ENCODE measurements at regions not wholly inside any gene's neighbourhood (a gene's known extent, or its start where the extent isn't known, plus 50 kb on each side); places are given as distances from the start of the nearest gene placed in this dataset.
"Not testable (repeated sequence)": the region's sequence is repeated elsewhere in the genome, so short reads cannot be mapped to it uniquely, and the experiment has no call there.

GRCh38 chr6:44002067-44002592 is 125.1 kb downstream of the MRPL14 start:
- 4% methylated on average over 37 of the region's 37 CpGs for WGBS
- peak overlapping the region in 1 of 2 donors; percentile 21 for H3K4me3 ChIP-seq
- peaks cover 2% of the 10 kb centered on the region for H3K27me3 ChIP-seq (replicated peaks; ENCODE audit: insufficient read depth)
- no peaks in the 10 kb centered on the region for H3K36me3 ChIP-seq
- H3K27ac ChIP-seq: no peak overlapping the region
- intact Hi-C loops (cut with DNase I): loop anchor here (5.0 kb wide), 1 partner anchor 230 kb away; the partner anchor contains the start of gene VEGFA
- DNase-seq (ENCODE audit: low spot score): no peak
- no peaks in the 10 kb centered on the region for H3K9me3 ChIP-seq
- TF ChIP-seq POLR2A (IDR thresholded peaks at IDR 0.05): no peak
- TF ChIP-seq CTCF (IDR thresholded peaks at IDR 0.05): no peak
- no peak for TF ChIP-seq POLR2AphosphoS5 (IDR thresholded peaks at IDR 0.05)
- H3K4me1 ChIP-seq (replicated peaks): peaks cover 5% of the 10 kb centered on the region

DNA sequence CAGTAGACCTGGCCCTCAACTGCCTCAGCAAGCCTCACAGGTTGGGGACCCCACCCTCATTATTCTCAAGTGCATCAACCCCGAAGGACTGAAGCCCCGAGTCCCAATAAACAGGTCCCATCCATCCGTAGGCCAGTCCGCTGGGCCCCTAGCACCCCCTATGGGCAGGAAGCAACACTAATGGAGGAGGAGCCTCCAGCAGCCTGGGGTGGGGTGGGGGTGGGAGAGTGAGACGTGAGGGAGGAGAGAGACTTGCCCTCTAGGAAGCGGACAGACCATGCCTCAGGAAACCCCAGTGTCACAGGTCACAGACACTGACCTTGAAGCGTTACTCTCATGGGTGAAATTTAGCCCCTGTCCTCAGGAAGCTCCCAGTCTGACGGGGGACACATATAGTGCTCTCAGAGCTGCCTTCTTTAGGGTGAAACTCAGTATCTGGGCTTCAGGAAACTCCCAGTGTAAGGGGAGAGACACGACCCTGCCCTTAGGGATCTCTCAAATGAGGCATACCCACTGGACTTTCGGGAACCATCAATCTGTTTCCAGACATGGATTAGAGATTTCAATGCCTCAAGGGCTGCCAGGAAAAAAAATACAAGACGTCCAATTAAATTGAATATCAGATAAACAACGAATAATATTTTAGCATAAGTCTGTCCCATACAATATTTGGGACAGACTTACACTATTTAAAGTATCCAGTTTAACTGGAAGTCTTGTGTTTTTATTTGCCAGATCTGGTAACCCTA is 125.8 kb downstream of the MRPL14 start:
- peaks cover 2% of the 10 kb centered on the region for H3K27me3 ChIP-seq (replicated peaks; ENCODE audit: insufficient read depth)
- DNase-seq (ENCODE audit: low spot score): no peak
- no peaks in the 10 kb centered on the region for H3K36me3 ChIP-seq
- WGBS: 63% methylated on average over 12 of the region's 12 CpGs
- H3K9me3 ChIP-seq: no peaks in the 10 kb centered on the region
- peaks cover 5% of the 10 kb centered on the region for H3K4me1 ChIP-seq (replicated peaks)
- H3K4me3 ChIP-seq: no peak overlapping the region
- no peak overlapping the region for H3K27ac ChIP-seq
- intact Hi-C loops (cut with DNase I): loop anchor here (5.0 kb wide), 1 partner anchor 229 kb away; the partner anchor contains the start of gene VEGFA
- TF ChIP-seq CTCF (IDR thresholded peaks at IDR 0.05) (no peak), POLR2A (IDR thresholded peaks at IDR 0.05) (no peak), POLR2AphosphoS5 (IDR thresholded peaks at IDR 0.05) (no peak)

DNA sequence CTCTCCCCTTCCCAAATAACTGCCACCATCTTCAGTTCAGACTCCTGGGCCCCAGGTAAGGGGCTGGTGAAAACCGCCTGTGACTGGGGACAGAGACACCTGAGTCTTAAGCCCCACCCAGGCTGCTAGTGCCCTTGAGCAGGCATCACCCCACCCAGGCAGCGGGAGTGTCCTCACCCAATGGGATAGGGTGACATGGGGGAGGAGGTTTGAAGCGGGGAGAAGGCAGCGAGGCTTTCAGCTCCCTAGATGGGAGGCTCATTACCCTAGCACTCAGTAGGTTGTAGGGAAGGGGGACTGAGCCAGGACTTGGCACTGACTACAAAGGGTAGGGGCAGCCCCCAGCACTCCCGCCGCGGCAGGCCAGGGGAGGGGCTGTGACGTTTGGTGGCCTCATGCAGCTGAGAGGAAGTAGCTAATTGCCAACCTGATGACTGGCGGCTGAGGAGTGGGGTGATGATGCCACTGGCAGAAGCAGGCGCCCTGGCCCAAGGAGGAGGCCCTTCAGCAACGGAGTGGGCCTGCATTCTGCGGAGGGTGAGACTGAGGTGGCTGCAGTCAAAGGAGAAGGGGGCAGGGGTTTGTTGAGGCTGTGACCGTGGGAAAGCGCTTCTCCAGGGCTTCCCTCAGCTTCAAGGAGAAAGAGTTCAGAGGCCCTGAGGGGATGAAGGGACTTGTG is 126.9 kb downstream of the MRPL14 start:
- WGBS: 63% methylated on average over 14 of the region's 14 CpGs
- TF ChIP-seq CTCF (IDR thresholded peaks at IDR 0.05) (no peak), POLR2AphosphoS5 (IDR thresholded peaks at IDR 0.05) (no peak), POLR2A (IDR thresholded peaks at IDR 0.05) (no peak)
- intact Hi-C loops (cut with DNase I): loop anchor here (5.0 kb wide), 1 partner anchor 228 kb away; the partner anchor contains the start of gene VEGFA
- no peaks in the 10 kb centered on the region for H3K9me3 ChIP-seq
- no peaks in the 10 kb centered on the region for H3K36me3 ChIP-seq
- H3K4me3 ChIP-seq: no peak overlapping the region
- no peak overlapping the region for H3K27ac ChIP-seq
- H3K4me1 ChIP-seq (replicated peaks): peaks cover 5% of the 10 kb centered on the region
- peaks cover 2% of the 10 kb centered on the region for H3K27me3 ChIP-seq (replicated peaks; ENCODE audit: insufficient read depth)
- DNase-seq (ENCODE audit: low spot score): no peak

DNA sequence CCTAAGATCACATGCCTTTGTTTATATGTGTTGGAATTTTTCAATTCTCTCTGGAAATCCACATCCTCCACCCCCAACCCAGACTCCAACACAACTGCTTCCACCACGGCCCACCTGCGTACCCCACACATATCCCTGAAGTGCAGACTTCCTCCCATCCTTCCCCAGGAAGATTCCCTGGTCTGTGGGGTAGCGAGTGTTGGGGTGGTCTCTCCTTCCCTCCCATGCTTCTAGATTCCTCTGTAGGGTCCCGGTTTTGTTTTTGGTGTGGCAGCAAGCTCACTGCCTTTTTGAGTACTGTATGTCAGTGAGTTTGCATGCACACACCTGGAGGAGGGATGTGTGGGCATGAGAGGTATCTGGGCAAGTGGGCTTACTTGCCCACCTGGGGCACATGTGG is 127.6 kb downstream of the MRPL14 start:
- peaks cover 4% of the 10 kb centered on the region for H3K27me3 ChIP-seq (replicated peaks; ENCODE audit: insufficient read depth)

DNA sequence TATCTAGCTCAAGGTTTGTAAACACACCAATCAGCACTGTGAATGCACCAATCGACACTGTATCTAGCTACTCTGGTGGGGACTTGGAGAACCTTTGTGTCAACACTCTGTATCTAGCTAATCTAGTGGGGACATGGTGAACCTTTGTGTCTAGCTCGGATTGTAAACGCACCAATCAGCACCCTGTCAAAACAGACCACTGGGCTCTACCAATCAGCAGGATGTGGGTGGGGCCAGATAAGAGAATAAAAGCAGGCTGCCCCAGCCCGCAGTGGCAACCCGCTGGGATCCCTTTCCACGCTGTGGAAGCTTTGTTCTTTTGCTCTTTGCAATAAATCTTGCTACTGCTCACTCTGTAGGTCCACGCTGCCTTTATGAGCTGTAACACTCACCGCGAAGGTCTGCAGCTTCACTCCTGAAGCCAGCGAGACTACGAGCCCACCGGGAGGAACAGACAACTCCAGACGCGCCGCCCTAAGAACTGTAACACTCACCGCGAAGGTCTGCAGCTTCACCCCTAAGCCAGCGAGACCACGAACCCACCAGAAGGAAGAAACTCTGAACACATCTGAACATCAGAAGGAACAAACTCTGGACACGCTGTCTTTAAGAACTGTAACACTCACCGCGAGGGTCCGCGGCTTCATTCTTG is 128.5 kb downstream of the MRPL14 start:
- H3K27me3 ChIP-seq (replicated peaks; ENCODE audit: insufficient read depth); H3K9me3 ChIP-seq; intact Hi-C loops (cut with DNase I); DNase-seq (ENCODE audit: low spot score); H3K27ac ChIP-seq; H3K4me3 ChIP-seq; H3K36me3 ChIP-seq; H3K4me1 ChIP-seq (replicated peaks): not testable (repeated sequence)
- 83% methylated on average over 24 of the region's 24 CpGs for WGBS

More for the DNA sequence above, 127.6 kb downstream of the MRPL14 start:
- DNase-seq (ENCODE audit: low spot score): no peak
- Histone ChIP-seq H3K36me3 (no peaks in the 10 kb centered on the region), H3K27ac (no peak overlapping the region), H3K4me1 (replicated peaks) (peaks cover 5% of the 10 kb centered on the region), H3K4me3 (no peak overlapping the region), H3K9me3 (no peaks in the 10 kb centered on the region)
- WGBS: 97% methylated on average over 4 of the region's 4 CpGs
- intact Hi-C loops (cut with DNase I): loop anchor here (5.0 kb wide), 1 partner anchor 227 kb away; the partner anchor contains the start of gene VEGFA
- TF ChIP-seq POLR2AphosphoS5 (IDR thresholded peaks at IDR 0.05) (no peak), CTCF (IDR thresholded peaks at IDR 0.05) (no peak), POLR2A (IDR thresholded peaks at IDR 0.05) (no peak)

DNA sequence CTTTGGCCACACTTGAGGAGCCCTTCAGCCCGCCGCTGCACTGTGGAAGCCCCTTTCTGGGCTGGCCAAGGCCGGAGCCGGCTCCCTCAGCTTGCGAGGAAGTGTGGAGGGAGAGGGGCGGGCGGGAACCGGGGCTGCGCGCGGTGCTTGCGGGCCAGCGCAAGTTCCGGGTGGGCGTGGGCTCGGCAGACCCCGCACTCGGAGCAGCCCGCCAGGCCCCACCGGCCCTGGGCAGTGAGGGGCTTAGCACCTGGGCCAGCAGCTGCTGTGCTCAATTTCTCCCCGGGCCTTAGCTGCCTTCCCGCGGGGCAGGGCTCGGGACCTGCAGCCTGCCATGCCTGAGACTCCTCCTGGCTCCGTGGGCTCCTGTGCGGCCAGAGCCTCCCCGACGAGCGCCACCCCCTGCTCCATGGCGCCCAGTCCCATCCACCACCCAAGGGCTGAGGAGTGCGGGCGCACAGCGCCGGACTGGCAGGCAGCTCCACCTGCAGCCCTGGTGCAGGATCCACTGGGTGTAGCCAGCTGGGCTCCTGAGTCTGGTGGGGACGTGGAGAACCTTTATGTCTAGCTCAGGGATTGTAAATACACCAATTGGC is 129.2 kb downstream of the MRPL14 start:
- H3K9me3 ChIP-seq; H3K36me3 ChIP-seq; intact Hi-C loops (cut with DNase I); H3K4me1 ChIP-seq (replicated peaks); H3K27ac ChIP-seq; H3K27me3 ChIP-seq (replicated peaks; ENCODE audit: insufficient read depth); H3K4me3 ChIP-seq; DNase-seq (ENCODE audit: low spot score): not testable (repeated sequence)
- 95% methylated on average over 28 of the region's 35 CpGs for WGBS

All from prostate gland (tissue), 2 donors.